Transverse colon (tissue), 4 donors: ENCODE measurements at regions not wholly inside any gene's neighbourhood (a gene's known extent, or its start where the extent isn't known, plus 50 kb on each side); places are given as distances from the start of the nearest gene placed in this dataset.

Experiments used
- CTCF ChIP-seq, 5 experiments: fragments of 200-600 bp in 3 of 5; fragments of 450-650 bp in 2 of 5; sonication (generic) in 3 of 5; IDR thresholded peaks; 1 replicate in 2 of 5; 2 replicates in 3 of 5; pipeline ENCODE4 v1.5.1; 2016 to 2017; ENCODE audit warnings: antibody characterized with exemption in 5 of 5, inconsistent platforms in 3 of 5, mild to moderate bottlenecking in 2 of 5, moderate library complexity in 1 of 5
- EP300 ChIP-seq: sonication (generic); formaldehyde crosslinking; IDR thresholded peaks from one replicate; pipeline ENCODE4 v1.6.1; 2017; ENCODE audit warnings: antibody characterized with exemption, low read depth
- POLR2A ChIP-seq: fragments of 450-650 bp; IDR thresholded peaks from one replicate; pipeline ENCODE4 v1.6.1; 2016; ENCODE audit warnings: antibody characterized with exemption, mild to moderate bottlenecking, moderate library complexity
- POLR2AphosphoS5 ChIP-seq, 3 donors: sonication (generic); formaldehyde crosslinking; IDR thresholded peaks; one replicate each; pipeline ENCODE4 v1.6.1; 2016; ENCODE audit warnings: antibody characterized with exemption in 3 of 3

GRCh38 chr13:55437162-55437561 lies 1703.6 kb upstream of the PRR20A start:
- TF ChIP-seq CTCF (IDR thresholded peaks at IDR 0.05) (no peak), EP300 (no peak), POLR2AphosphoS5 (IDR thresholded peaks at IDR 0.05) (no peak), POLR2A (no peak)
